ENCODE measurements at regions not wholly inside any gene's neighbourhood (a gene's known extent, or its start where the extent isn't known, plus 50 kb on each side); places are given as distances from the start of the nearest gene placed in this dataset.

- TF ChIP-seq CTCF (IDR thresholded peaks at IDR 0.05; ENCODE audit: low read depth, low read length), result no peak
- no peak for TF ChIP-seq POLR2A (IDR thresholded peaks at IDR 0.05; ENCODE audit: extremely low read depth, insufficient read length)
- no peak for TF ChIP-seq MAX (IDR thresholded peaks at IDR 0.05; ENCODE audit: low read depth, low read length)
Observed at GRCh38 chr16:5216441-5217080, 119.0 kb upstream of the EEF2KMT start.
